ENCODE measurements at regions not wholly inside any gene's neighbourhood (a gene's known extent, or its start where the extent isn't known, plus 50 kb on each side); places are given as distances from the start of the nearest gene placed in this dataset.
A peak's percentile ranks its signal among the peaks of the same experiment; 100 is the strongest.

DNA sequence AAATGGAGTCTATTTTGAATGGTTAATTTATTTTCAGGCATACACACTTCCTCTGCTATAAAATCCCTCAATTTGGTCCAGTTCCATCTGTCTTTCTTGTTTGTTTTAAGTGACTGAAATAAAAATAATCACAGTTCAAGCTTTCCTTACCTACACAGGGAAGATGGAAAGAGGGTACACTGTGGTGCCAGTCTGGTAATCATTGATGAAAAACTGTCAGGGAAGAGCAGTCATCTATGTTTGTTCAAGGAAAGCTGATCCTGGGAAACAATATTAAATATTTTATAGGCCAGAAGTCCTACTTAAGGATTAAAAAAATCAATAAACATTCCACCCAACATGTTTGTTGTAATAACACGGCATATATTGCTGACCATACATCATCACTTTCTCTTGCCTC, 115.2 kb upstream of the KCNMB2 start:
- FAIRE-seq (no peak), DNase-seq (ENCODE audit: insufficient read length) (no peak)
- TF ChIP-seq POLR2A (IDR thresholded peaks at IDR 0.05; ENCODE audit: low read depth, low read length) (no peak), TAF1 (IDR thresholded peaks at IDR 0.05; ENCODE audit: borderline replicate concordance, low read depth, low read length) (no peak), POLR2AphosphoS5 (IDR thresholded peaks at IDR 0.05; ENCODE audit: low read depth, low read length) (no peak)

DNA sequence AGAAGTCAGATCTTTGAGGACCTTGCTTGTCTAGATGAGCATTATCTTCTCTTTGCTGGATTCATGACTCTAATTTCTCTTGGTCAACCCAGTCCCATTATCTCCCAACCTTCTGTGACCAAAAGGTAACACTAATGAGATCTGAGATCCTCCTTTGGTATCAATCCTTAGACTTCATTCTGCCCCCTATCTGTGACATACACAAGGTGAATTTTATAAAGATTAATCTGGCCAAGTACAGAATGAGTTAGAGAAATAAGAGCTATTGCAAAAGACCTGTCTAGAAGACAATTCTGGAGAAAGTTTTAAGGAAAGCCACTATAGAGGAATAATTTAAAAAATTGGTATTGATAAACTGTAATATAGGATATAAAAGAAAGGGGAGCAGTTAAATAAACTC, 113.8 kb upstream of the KCNMB2 start:
- DNase-seq (ENCODE audit: insufficient read length) (no peak), FAIRE-seq (no peak)
- no peak for TF ChIP-seq POLR2A (IDR thresholded peaks at IDR 0.05; ENCODE audit: low read depth, low read length)
- no peak for TF ChIP-seq POLR2AphosphoS5 (IDR thresholded peaks at IDR 0.05; ENCODE audit: low read depth, low read length)
- TF ChIP-seq TAF1 (IDR thresholded peaks at IDR 0.05; ENCODE audit: borderline replicate concordance, low read depth, low read length), result no peak

DNA sequence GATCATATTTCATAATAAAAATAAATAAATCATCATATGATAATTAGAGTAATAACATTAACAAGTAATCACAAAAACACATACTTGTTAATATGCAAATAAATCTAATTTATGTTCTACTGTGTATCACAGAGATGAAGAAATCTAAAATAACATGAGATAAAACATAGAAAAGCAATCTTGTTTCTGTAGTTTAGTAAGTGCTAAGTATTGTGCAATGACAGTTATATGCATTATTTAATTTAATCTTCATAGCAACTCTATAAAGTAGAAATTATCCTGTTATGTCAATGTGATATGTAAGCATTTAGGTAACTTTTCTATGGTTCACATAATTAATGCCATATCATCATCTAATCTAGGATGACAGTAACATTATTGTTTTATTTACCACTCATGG, 108.2 kb upstream of the KCNMB2 start:
- TF ChIP-seq POLR2A (IDR thresholded peaks at IDR 0.05; ENCODE audit: low read depth, low read length) (no peak), POLR2AphosphoS5 (IDR thresholded peaks at IDR 0.05; ENCODE audit: low read depth, low read length) (no peak), TAF1 (IDR thresholded peaks at IDR 0.05; ENCODE audit: borderline replicate concordance, low read depth, low read length) (no peak)
- FAIRE-seq (no peak), DNase-seq (ENCODE audit: insufficient read length) (no peak)

DNA sequence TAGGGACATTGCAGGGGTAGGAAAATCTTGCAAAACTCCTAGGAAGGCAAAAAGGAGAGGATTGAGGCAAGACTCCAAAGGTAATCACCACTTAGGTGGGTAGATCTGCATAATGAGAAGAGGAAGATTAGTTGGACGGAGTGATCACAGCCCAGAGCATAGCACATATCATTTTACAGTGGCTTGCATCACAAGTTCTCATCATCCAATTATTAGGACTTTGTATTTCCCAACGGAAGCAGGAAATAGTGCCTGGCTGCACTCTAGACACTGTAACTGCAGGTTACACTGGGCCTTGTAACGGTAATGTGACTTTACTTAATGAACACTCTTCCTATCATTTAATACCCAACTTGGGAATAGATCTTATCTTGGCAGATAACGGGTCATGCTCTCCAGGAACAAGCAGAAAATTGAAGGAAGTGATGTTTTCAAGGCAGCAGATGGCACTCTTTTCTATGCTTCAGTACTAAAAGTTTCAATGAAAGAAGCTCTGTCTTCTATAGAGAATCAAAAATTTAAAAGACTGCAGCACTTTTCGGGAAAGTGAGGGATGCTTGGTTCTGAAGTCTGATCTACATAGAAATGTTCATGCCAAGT, 101.9 kb upstream of the KCNMB2 start:
- TF ChIP-seq POLR2A (IDR thresholded peaks at IDR 0.05; ENCODE audit: low read depth, low read length) (no peak), TAF1 (IDR thresholded peaks at IDR 0.05; ENCODE audit: borderline replicate concordance, low read depth, low read length) (no peak)
- FAIRE-seq, result peak; percentile 44
- DNase-seq (ENCODE audit: insufficient read length), result no peak

DNA sequence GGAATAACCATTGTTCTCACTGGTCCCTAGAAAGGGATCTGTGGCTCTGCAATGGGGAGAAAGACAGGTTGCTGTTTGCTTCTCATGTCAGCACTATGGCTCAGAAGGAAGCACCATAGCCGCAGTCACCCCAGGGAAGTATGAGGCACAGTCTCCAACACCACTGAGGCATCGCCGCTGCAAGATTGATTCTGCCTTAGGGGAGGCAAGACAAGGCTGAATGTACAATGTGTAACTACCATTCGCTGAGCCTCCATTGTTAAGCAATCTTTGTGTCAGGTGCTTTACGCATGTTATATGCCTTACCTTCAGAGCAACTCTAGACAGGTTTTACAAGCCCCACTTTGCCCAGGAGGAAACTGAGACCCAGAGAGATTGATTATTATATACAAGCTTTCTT, 100.7 kb upstream of the KCNMB2 start:
- TF ChIP-seq POLR2A (IDR thresholded peaks at IDR 0.05; ENCODE audit: low read depth, low read length) (no peak), POLR2AphosphoS5 (IDR thresholded peaks at IDR 0.05; ENCODE audit: low read depth, low read length) (no peak), TAF1 (IDR thresholded peaks at IDR 0.05; ENCODE audit: borderline replicate concordance, low read depth, low read length) (no peak)
- no peak for FAIRE-seq
- DNase-seq (ENCODE audit: insufficient read length), result no peak

DNA sequence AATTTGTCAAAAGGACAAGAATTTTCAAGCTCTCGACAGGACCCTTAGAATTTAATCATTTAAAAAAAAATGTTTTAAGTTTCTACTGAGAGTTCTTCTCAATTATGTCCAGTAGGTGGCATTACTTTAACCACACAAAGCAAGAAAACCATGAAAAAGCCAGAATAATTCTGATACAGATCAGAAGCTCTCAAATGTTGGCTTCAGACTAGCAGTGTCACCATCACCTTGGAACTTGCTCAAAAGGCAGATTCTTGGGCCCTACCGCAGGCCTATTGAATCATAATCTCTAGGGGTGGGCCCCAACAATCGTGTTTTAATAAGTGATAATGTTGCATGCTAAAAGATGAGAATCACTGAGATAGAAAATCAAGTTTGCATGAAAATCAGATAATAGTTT, 99.5 kb upstream of the KCNMB2 start:
- no peak for DNase-seq (ENCODE audit: insufficient read length)
- no peak for TF ChIP-seq POLR2AphosphoS5 (IDR thresholded peaks at IDR 0.05; ENCODE audit: low read depth, low read length)
- no peak for TF ChIP-seq POLR2A (IDR thresholded peaks at IDR 0.05; ENCODE audit: low read depth, low read length)
- TF ChIP-seq TAF1 (IDR thresholded peaks at IDR 0.05; ENCODE audit: borderline replicate concordance, low read depth, low read length), result no peak
- no peak for FAIRE-seq

DNA sequence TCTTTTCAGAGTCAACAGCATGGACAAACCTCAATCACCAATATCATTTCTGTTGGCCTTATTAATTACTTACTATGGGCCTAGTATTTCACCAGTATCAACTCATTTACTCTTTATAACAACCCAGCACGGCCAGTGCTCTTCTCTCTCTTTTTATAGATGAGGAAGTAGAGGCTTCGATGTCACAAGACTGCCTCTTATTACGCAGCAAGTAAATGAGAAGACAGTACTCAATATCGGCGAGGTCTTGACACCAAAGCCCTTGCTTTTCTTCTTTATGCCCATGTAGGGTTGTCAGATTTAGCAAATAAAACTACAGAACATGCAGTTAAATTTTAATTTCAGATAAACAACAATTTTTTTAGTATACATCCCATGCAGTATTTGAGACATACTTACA, 99.0 kb upstream of the KCNMB2 start:
- no peak for DNase-seq (ENCODE audit: insufficient read length)
- FAIRE-seq, result peak; percentile 78
- TF ChIP-seq POLR2A (IDR thresholded peaks at IDR 0.05; ENCODE audit: low read depth, low read length) (no peak), POLR2AphosphoS5 (IDR thresholded peaks at IDR 0.05; ENCODE audit: low read depth, low read length) (no peak), TAF1 (IDR thresholded peaks at IDR 0.05; ENCODE audit: borderline replicate concordance, low read depth, low read length) (no peak)

DNA sequence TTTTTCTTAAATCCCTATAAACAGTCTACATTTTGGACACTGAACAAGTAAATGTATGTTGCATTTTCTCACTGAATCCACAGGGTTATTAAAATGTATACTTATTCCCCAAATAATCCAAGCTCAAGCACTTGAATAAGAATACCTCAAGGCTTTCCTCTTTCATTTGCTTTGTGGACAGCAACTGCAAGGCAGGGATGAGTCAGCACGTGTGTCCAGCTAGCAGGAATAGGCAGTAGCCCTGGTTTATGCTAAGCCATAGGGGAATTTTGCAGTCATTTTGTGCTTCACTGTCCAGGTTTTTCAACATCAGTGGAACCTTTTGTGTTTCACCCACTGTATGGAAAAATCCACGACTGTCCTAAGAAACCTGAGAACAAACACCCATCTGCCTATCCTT, 96.7 kb upstream of the KCNMB2 start:
- TF ChIP-seq POLR2A (IDR thresholded peaks at IDR 0.05; ENCODE audit: low read depth, low read length) (no peak), TAF1 (IDR thresholded peaks at IDR 0.05; ENCODE audit: borderline replicate concordance, low read depth, low read length) (no peak), POLR2AphosphoS5 (IDR thresholded peaks at IDR 0.05; ENCODE audit: low read depth, low read length) (no peak)
- DNase-seq (ENCODE audit: insufficient read length) (no peak), FAIRE-seq (peak; percentile 48)

DNA sequence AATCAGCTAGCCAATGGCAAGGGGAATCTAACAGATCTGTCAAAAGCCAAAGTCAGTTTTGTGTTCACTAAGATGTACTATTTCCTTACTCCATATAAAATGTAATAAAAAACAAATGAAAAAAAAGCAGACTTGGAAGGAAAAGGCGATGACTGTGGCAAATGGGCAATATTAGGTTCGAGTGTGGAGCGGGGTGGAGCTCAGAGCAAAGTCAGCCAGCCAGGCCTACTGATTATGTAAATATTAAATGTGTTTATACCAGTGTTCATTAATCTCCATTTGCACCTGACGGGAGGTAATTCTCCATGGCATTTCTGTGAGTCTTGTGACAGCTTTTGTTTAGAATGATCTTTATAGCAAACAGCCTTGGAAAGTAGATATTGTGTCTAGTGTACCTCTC, 96.2 kb upstream of the KCNMB2 start:
- DNase-seq (ENCODE audit: insufficient read length) (no peak), FAIRE-seq (no peak)
- TF ChIP-seq POLR2A (IDR thresholded peaks at IDR 0.05; ENCODE audit: low read depth, low read length) (no peak), POLR2AphosphoS5 (IDR thresholded peaks at IDR 0.05; ENCODE audit: low read depth, low read length) (no peak), TAF1 (IDR thresholded peaks at IDR 0.05; ENCODE audit: borderline replicate concordance, low read depth, low read length) (no peak)

DNA sequence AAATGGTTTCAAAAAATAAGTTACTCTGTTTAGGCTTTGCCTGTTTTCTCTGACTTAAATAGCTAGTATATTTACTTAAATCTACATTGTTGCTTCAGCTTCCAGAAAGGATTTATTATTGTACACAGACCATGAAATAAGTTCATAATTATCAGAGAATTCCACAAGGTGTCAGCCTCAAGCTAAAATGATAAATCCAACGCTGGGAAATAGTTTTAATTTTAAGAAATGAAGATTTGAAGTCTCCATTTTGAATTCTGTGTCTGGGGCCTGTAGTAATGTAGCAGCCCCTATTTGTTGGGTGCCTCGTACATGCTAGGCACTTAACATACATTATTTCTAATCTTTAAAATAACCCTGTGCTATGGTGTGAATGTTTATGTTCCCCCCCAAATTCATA, 92.6 kb upstream of the KCNMB2 start:
- TF ChIP-seq POLR2AphosphoS5 (IDR thresholded peaks at IDR 0.05; ENCODE audit: low read depth, low read length), result no peak
- TF ChIP-seq TAF1 (IDR thresholded peaks at IDR 0.05; ENCODE audit: borderline replicate concordance, low read depth, low read length), result no peak
- no peak for TF ChIP-seq POLR2A (IDR thresholded peaks at IDR 0.05; ENCODE audit: low read depth, low read length)
- FAIRE-seq (no peak), DNase-seq (ENCODE audit: insufficient read length) (no peak)

DNA sequence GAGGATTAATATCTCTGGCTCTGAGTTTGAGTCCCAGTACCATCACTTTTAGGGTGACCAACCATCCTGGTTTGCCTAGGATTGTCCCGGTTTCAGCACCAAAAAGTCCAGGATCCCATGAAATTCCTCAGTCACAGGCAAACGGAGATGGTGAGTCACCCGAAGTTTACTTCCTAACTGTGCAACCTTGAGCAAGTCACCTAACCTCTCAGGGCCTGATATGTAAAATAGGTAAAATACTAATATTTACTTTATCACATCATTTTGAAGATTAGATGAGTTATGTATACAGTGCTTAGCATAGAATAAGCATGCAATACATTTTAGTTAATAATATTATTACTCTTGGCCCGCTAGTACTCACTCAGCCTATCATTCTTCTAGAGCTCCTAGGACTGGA, 91.1 kb upstream of the KCNMB2 start:
- no peak for DNase-seq (ENCODE audit: insufficient read length)
- no peak for FAIRE-seq
- TF ChIP-seq TAF1 (IDR thresholded peaks at IDR 0.05; ENCODE audit: borderline replicate concordance, low read depth, low read length) (no peak), POLR2A (IDR thresholded peaks at IDR 0.05; ENCODE audit: low read depth, low read length) (no peak), POLR2AphosphoS5 (IDR thresholded peaks at IDR 0.05; ENCODE audit: low read depth, low read length) (no peak)

DNA sequence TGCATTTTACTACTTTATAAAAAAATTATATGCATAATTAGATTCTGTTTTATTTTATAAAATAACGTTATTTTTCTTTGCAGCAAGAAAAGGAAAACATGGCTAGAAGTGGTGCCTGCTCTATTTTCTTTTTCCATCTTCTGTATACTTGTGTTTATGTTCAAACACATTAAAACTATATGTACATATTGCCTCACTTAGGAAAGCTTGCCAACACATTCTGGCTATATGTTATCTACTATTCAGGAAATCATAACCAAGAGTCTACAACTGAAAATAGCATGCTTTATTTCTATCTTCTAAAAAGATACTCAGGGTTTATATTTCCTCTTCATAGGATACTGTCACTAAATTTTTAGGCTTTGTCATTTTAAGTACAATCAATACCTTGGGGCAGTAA, 90.2 kb upstream of the KCNMB2 start:
- no peak for DNase-seq (ENCODE audit: insufficient read length)
- FAIRE-seq, result no peak
- TF ChIP-seq POLR2AphosphoS5 (IDR thresholded peaks at IDR 0.05; ENCODE audit: low read depth, low read length) (no peak), POLR2A (IDR thresholded peaks at IDR 0.05; ENCODE audit: low read depth, low read length) (no peak), TAF1 (IDR thresholded peaks at IDR 0.05; ENCODE audit: borderline replicate concordance, low read depth, low read length) (no peak)

DNA sequence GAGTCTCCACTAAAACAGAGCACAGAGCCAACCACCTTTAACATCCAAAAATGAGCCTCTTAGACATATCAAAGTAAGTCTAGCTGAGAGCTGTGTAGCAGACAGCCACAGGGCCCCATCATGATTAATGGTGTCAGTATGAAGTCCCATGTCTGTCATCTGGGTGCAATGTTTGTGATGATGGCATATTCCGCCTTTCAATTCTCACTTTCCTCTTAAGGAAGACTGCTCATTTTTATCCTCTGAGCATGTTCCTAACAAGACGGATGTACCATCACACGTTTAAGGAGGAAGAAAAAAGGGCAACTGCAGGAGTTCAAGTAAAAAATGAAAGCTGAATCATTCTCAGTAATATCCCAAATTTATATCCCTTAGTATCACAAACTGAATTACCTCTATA, 85.8 kb upstream of the KCNMB2 start:
- no peak for DNase-seq (ENCODE audit: insufficient read length)
- no peak for FAIRE-seq
- no peak for TF ChIP-seq TAF1 (IDR thresholded peaks at IDR 0.05; ENCODE audit: borderline replicate concordance, low read depth, low read length)
- TF ChIP-seq POLR2A (IDR thresholded peaks at IDR 0.05; ENCODE audit: low read depth, low read length), result no peak
- TF ChIP-seq POLR2AphosphoS5 (IDR thresholded peaks at IDR 0.05; ENCODE audit: low read depth, low read length), result no peak
